CD4-positive, alpha-beta memory T cell (primary cell): ENCODE measurements at regions not wholly inside any gene's neighbourhood (a gene's known extent, or its start where the extent isn't known, plus 50 kb on each side); places are given as distances from the start of the nearest gene placed in this dataset.

Experiments used
- CTCF ChIA-PET: fragments of 350-600 bp; sonication (Branson Sonifier 250); formaldehyde crosslinking; loops from one replicate; lab custom pipeline; 2021; ENCODE audit warnings: inconsistent platforms; ENCODE audit not compliant: partially characterized antibody; lab: Charles Lee
- POLR2A ChIA-PET: fragments of 350-600 bp; sonication (Branson Sonifier 250); formaldehyde crosslinking; loops from one replicate; lab custom pipeline; 2021; ENCODE audit not compliant: partially characterized antibody; lab: Charles Lee
- DNase-seq, 5 donors: peaks; one replicate each; pipeline versions ENCODE4 v3.0.0 to v3.0.0-alpha.2; 2020 to 2022; ENCODE audit warnings: mixed read lengths in 1 of 5
- H3K27ac ChIP-seq: one replicate; pipeline ENCODE4 v1.7.0; 2013; ENCODE audit warnings: low read depth, low read length
- H3K27me3 ChIP-seq: 2 replicates; pipeline ENCODE4 v1.7.0; 2013; ENCODE audit warnings: mild to moderate bottlenecking, low read length, moderate library complexity; ENCODE audit not compliant: insufficient read depth
- H3K36me3 ChIP-seq: 2 replicates; pipeline ENCODE4 v1.7.0; 2013; ENCODE audit warnings: mild to moderate bottlenecking, low read length, moderate library complexity; ENCODE audit not compliant: insufficient read depth
- H3K4me1 ChIP-seq: 2 replicates; pipeline ENCODE4 v1.7.0; 2013; ENCODE audit warnings: mild to moderate bottlenecking, low read length, moderate library complexity; ENCODE audit not compliant: insufficient read depth
- H3K4me3 ChIP-seq, 2 donors: one replicate each; pipeline ENCODE4 v1.7.0; 2013; ENCODE audit warnings: low read length in 2 of 2, mild to moderate bottlenecking in 1 of 2
- H3K9me3 ChIP-seq, 2 donors: one replicate each; pipeline ENCODE4 v1.7.0; 2013; ENCODE audit warnings: low read length in 2 of 2, control low read depth in 1 of 2; ENCODE audit not compliant: control insufficient read depth in 1 of 2
- H3K27ac Mint-ChIP-seq, 7 donors: one replicate each; pipeline ENCODE4 v1.8.0; 2020 to 2021; ENCODE audit warnings: mixed read lengths in 7 of 7, mild to moderate bottlenecking in 6 of 7, inconsistent platforms in 3 of 7, moderate library complexity in 3 of 7
- H3K27me3 Mint-ChIP-seq, 2 donors: one replicate each; pipeline ENCODE4 v1.8.0; 2020 to 2021; ENCODE audit warnings: mixed read lengths in 2 of 2
- H3K36me3 Mint-ChIP-seq, 2 donors: one replicate each; pipeline ENCODE4 v1.8.0; 2020 to 2021; ENCODE audit warnings: mixed read lengths in 2 of 2, inconsistent platforms in 1 of 2, mild to moderate bottlenecking in 1 of 2
- H3K4me1 Mint-ChIP-seq, 4 donors: one replicate each; pipeline ENCODE4 v1.8.0; 2020 to 2021; ENCODE audit warnings: mixed read lengths in 4 of 4, mild to moderate bottlenecking in 1 of 4
- H3K4me3 Mint-ChIP-seq, 8 donors: one replicate each; pipeline ENCODE4 v1.8.0; 2020 to 2021; ENCODE audit warnings: mixed read lengths in 8 of 8, mild to moderate bottlenecking in 7 of 8, moderate library complexity in 6 of 8, inconsistent platforms in 3 of 8
- H3K9me3 Mint-ChIP-seq, 8 donors: one replicate each; pipeline ENCODE4 v1.8.0; 2020 to 2021; ENCODE audit warnings: mixed read lengths in 8 of 8, mild to moderate bottlenecking in 5 of 8, inconsistent platforms in 3 of 8, moderate library complexity in 1 of 8
- intact Hi-C: fragments of 100-400 bp; cut with micrococcal nuclease; formaldehyde crosslinking; loops from one replicate; pipeline ENCODE4 v1.15.1; 2023

- Histone ChIP-seq H3K27ac (no peak overlapping the region), H3K9me3 (no peaks in the 10 kb centered on the region), H3K27me3 (no peaks in the 10 kb centered on the region), H3K36me3 (no peaks in the 10 kb centered on the region), H3K4me1 (no peaks in the 10 kb centered on the region), H3K4me3 (no peak overlapping the region)
- no peak for DNase-seq
- no peak overlapping the region for H3K4me3 Mint-ChIP-seq
- peaks cover 0 to 2% (median 0%) of the 10 kb centered on the region in 8 donors for H3K9me3 Mint-ChIP-seq
- intact Hi-C loops, result no loop called here
- H3K27ac Mint-ChIP-seq, result no peak overlapping the region
- H3K36me3 Mint-ChIP-seq, result no peaks in the 10 kb centered on the region
- peaks cover 5 to 6% of the 10 kb centered on the region in 2 donors for H3K27me3 Mint-ChIP-seq
- no peaks in the 10 kb centered on the region for H3K4me1 Mint-ChIP-seq
- ChIA-PET CTCF (no interaction called here), POLR2A (no interaction called here)
These were observed 111.0 kb downstream of the MRPL14 start for GRCh38 chr6:44016131-44016870.

GRCh38 chr6:44012078-44012493, 115.2 kb downstream of the MRPL14 start:
- H3K4me1 Mint-ChIP-seq, result no peaks in the 10 kb centered on the region
- no peaks in the 10 kb centered on the region for H3K36me3 ChIP-seq
- no peak overlapping the region for H3K27ac ChIP-seq
- no peaks in the 10 kb centered on the region for H3K27me3 ChIP-seq
- H3K4me1 ChIP-seq, result no peaks in the 10 kb centered on the region
- no peaks in the 10 kb centered on the region for H3K36me3 Mint-ChIP-seq
- peaks cover 0 to 2% (median 0%) of the 10 kb centered on the region in 8 donors for H3K9me3 Mint-ChIP-seq
- H3K27me3 Mint-ChIP-seq, result peaks cover 7 to 10% of the 10 kb centered on the region in 2 donors
- no peak overlapping the region for H3K4me3 Mint-ChIP-seq
- no peak overlapping the region for H3K27ac Mint-ChIP-seq
- no peak for DNase-seq
- ChIA-PET CTCF (no interaction called here), POLR2A (no interaction called here)
- no peak overlapping the region for H3K4me3 ChIP-seq
- intact Hi-C loops, result no loop called here
- no peaks in the 10 kb centered on the region for H3K9me3 ChIP-seq

- ChIA-PET CTCF (no interaction called here), POLR2A (no interaction called here)
- H3K4me1 ChIP-seq, result no peaks in the 10 kb centered on the region
- H3K27ac ChIP-seq, result no peak overlapping the region
- H3K9me3 ChIP-seq, result no peaks in the 10 kb centered on the region
- H3K4me3 ChIP-seq, result no peak overlapping the region
- Mint-ChIP-seq H3K27ac (no peak overlapping the region), H3K4me3 (no peak overlapping the region), H3K27me3 (peaks cover 8 to 13% of the 10 kb centered on the region in 2 donors), H3K9me3 (peaks cover 0 to 2% (median 0%) of the 10 kb centered on the region in 8 donors), H3K4me1 (no peaks in the 10 kb centered on the region), H3K36me3 (no peaks in the 10 kb centered on the region)
- no peaks in the 10 kb centered on the region for H3K27me3 ChIP-seq
- no peaks in the 10 kb centered on the region for H3K36me3 ChIP-seq
- intact Hi-C loops, result no loop called here
- no peak for DNase-seq
These were observed 115.8 kb downstream of the MRPL14 start for GRCh38 chr6:44011350-44011920.

- no peak for DNase-seq
- POLR2A ChIA-PET, result no interaction called here
- intact Hi-C loops, result no loop called here
- Histone ChIP-seq H3K4me1 (no peaks in the 10 kb centered on the region), H3K9me3 (no peaks in the 10 kb centered on the region), H3K27ac (no peak overlapping the region), H3K27me3 (no peaks in the 10 kb centered on the region), H3K36me3 (no peaks in the 10 kb centered on the region), H3K4me3 (no peak overlapping the region)
- CTCF ChIA-PET, result no interaction called here
- H3K36me3 Mint-ChIP-seq, result no peaks in the 10 kb centered on the region
- H3K9me3 Mint-ChIP-seq, result peaks cover 0 to 2% (median 0%) of the 10 kb centered on the region in 8 donors
- no peak overlapping the region for H3K4me3 Mint-ChIP-seq
- H3K4me1 Mint-ChIP-seq, result no peaks in the 10 kb centered on the region
- peaks cover 10 to 19% of the 10 kb centered on the region in 2 donors for H3K27me3 Mint-ChIP-seq
- no peak overlapping the region for H3K27ac Mint-ChIP-seq
These were observed 116.6 kb downstream of the MRPL14 start for GRCh38 chr6:44010411-44011349.

- no peaks in the 10 kb centered on the region for H3K9me3 ChIP-seq
- H3K36me3 Mint-ChIP-seq, result no peaks in the 10 kb centered on the region
- no peak overlapping the region for H3K4me3 ChIP-seq
- peaks cover 0 to 1% (median 0%) of the 10 kb centered on the region in 4 donors for H3K4me1 Mint-ChIP-seq
- H3K27ac Mint-ChIP-seq, result no peak overlapping the region
- intact Hi-C loops, result no loop called here
- no peak overlapping the region for H3K27ac ChIP-seq
- H3K4me3 Mint-ChIP-seq, result no peak overlapping the region
- no peaks in the 10 kb centered on the region for H3K36me3 ChIP-seq
- H3K9me3 Mint-ChIP-seq, result peaks cover 0 to 2% (median 0%) of the 10 kb centered on the region in 8 donors
- no peak for DNase-seq
- ChIA-PET POLR2A (no interaction called here), CTCF (no interaction called here)
- H3K4me1 ChIP-seq, result no peaks in the 10 kb centered on the region
- H3K27me3 ChIP-seq, result no peaks in the 10 kb centered on the region
- H3K27me3 Mint-ChIP-seq, result peaks cover 16 to 24% of the 10 kb centered on the region in 2 donors
These were observed 117.6 kb downstream of the MRPL14 start for GRCh38 chr6:44009425-44010321.

GRCh38 chr6:44008821-44009370, 118.4 kb downstream of the MRPL14 start:
- ChIA-PET CTCF (no interaction called here), POLR2A (no interaction called here)
- Histone ChIP-seq H3K9me3 (no peaks in the 10 kb centered on the region), H3K36me3 (no peaks in the 10 kb centered on the region), H3K27me3 (peaks cover 3% of the 10 kb centered on the region), H3K4me1 (no peaks in the 10 kb centered on the region), H3K27ac (no peak overlapping the region), H3K4me3 (no peak overlapping the region)
- intact Hi-C loops, result no loop called here
- peaks cover 0 to 1% (median 0%) of the 10 kb centered on the region in 4 donors for H3K4me1 Mint-ChIP-seq
- no peak overlapping the region for H3K4me3 Mint-ChIP-seq
- H3K36me3 Mint-ChIP-seq, result no peaks in the 10 kb centered on the region
- DNase-seq, result no peak
- H3K27ac Mint-ChIP-seq, result no peak overlapping the region
- H3K27me3 Mint-ChIP-seq, result peaks cover 20 to 27% of the 10 kb centered on the region in 2 donors
- H3K9me3 Mint-ChIP-seq, result peaks cover 0 to 2% (median 0%) of the 10 kb centered on the region in 8 donors
